MCF 10A (cell line): ENCODE measurements at regions not wholly inside any gene's neighbourhood (a gene's known extent, or its start where the extent isn't known, plus 50 kb on each side); places are given as distances from the start of the nearest gene placed in this dataset.

Experiments used
- BruUV-seq: library from RNA; stranded (reverse); fragments of 400-500 nt; replicated peaks from 2 replicates; lab custom pipeline; 2021; lab: Mats Ljungman, UMichigan
- CTCF ChIA-PET: fragments of 300-600 bp; sonication (Branson Sonifier 250); formaldehyde crosslinking; extraction: SDS; loops from one replicate; lab custom pipeline; 2021; ENCODE audit warnings: antibody characterized with exemption, inconsistent platforms; lab: Yijun Ruan, JAX
- POLR2A ChIA-PET: fragments of 300-600, 350-650 bp; sonication (Branson Sonifier 250); formaldehyde crosslinking; extraction: SDS; loops from one replicate; lab custom pipeline; 2020; ENCODE audit warnings: antibody characterized with exemption, inconsistent platforms; lab: Yijun Ruan, JAX
- DNase-seq: peaks from one replicate; pipeline ENCODE4 v3.0.0-alpha.2; 2018; ENCODE audit not compliant: unreplicated experiment
- H3K27ac Mint-ChIP-seq: one replicate; pipeline ENCODE4 v1.8.0; 2022; ENCODE audit warnings: mild to moderate bottlenecking, low read depth, mixed read lengths; ENCODE audit not compliant: unreplicated experiment
- H3K27me3 Mint-ChIP-seq: one replicate; pipeline ENCODE4 v1.8.0; 2022; ENCODE audit warnings: mixed read lengths; ENCODE audit not compliant: insufficient read depth, unreplicated experiment
- H3K36me3 Mint-ChIP-seq: one replicate; pipeline ENCODE4 v1.8.0; 2022; ENCODE audit warnings: mild to moderate bottlenecking, moderate library complexity, mixed read lengths; ENCODE audit not compliant: insufficient read depth, unreplicated experiment
- H3K4me1 Mint-ChIP-seq: one replicate; pipeline ENCODE4 v1.8.0; 2022; ENCODE audit warnings: mixed read lengths; ENCODE audit not compliant: insufficient read depth, unreplicated experiment
- H3K4me3 Mint-ChIP-seq: one replicate; pipeline ENCODE4 v1.8.0; 2022; ENCODE audit warnings: mild to moderate bottlenecking, moderate library complexity, mixed read lengths; ENCODE audit not compliant: unreplicated experiment
- H3K9me3 Mint-ChIP-seq: one replicate; pipeline ENCODE4 v1.8.0; 2022; ENCODE audit warnings: mixed read lengths; ENCODE audit not compliant: unreplicated experiment
- CTCF ChIP-seq: fragments of 200-600 bp; IDR thresholded peaks from one replicate; pipeline ENCODE4 v1.8.0; 2022; ENCODE audit warnings: antibody characterized with exemption, mild to moderate bottlenecking; ENCODE audit not compliant: unreplicated experiment
- intact Hi-C: fragments of 100-400 bp; cut with micrococcal nuclease; formaldehyde crosslinking; loops from 2 replicates; pipeline ENCODE4 v1.14.1; 2022

- TF ChIP-seq CTCF: no peak
- Mint-ChIP-seq H3K27ac (no peak overlapping the region), H3K36me3 (no peaks in the 10 kb centered on the region), H3K4me3 (no peak overlapping the region), H3K4me1 (no peaks in the 10 kb centered on the region), H3K9me3 (peaks cover 54% of the 10 kb centered on the region), H3K27me3 (no peaks in the 10 kb centered on the region)
- intact Hi-C loops: no loop called here
- no TSS peak for BruUV-seq
- DNase-seq: no peak
- CTCF ChIA-PET: no interaction called here
- POLR2A ChIA-PET: no interaction called here
Observed at GRCh38 chr7:67771846-67772605, 775.4 kb downstream of the TYW1 start.

- ChIA-PET POLR2A (no interaction called here), CTCF (interaction anchor here (0.5 kb wide), 1 partner anchor 403 kb away, joined by 3 read pairs; no protein-coding TSS in a partner anchor)
- intact Hi-C loops: no loop called here
- H3K27ac Mint-ChIP-seq: no peak overlapping the region
- no TSS peak for BruUV-seq
- peaks cover 56% of the 10 kb centered on the region for H3K9me3 Mint-ChIP-seq
- no peak for DNase-seq
- H3K4me1 Mint-ChIP-seq: no peaks in the 10 kb centered on the region
- TF ChIP-seq CTCF: no peak
- H3K4me3 Mint-ChIP-seq: no peak overlapping the region
- H3K36me3 Mint-ChIP-seq: no peaks in the 10 kb centered on the region
- no peaks in the 10 kb centered on the region for H3K27me3 Mint-ChIP-seq
Observed at GRCh38 chr7:67773081-67773480, 776.4 kb downstream of the TYW1 start.

DNA sequence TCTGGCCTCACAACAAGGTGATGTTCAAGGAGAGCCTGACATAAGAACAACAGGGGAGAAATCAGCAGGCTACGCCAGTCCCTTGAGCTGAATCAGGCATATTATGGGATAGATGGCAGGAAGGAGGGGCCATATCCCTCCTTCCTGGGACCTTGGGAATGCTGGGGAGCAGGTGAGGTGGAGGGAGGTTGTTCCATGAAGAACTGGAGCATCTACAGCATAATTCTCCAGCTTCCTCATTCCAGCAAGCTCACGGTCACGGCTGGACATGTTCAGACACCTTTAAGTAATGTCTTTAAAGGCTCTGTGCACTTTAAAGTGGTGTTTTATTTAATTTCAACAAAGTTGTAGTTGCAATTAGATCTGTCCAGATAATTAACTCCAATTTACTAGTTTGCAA is 780.5 kb downstream of the TYW1 start:
- H3K4me3 Mint-ChIP-seq: no peak overlapping the region
- no peak for DNase-seq
- no peaks in the 10 kb centered on the region for H3K36me3 Mint-ChIP-seq
- ChIA-PET CTCF (interaction anchor here (0.6 kb wide), 1 partner anchor 70 kb away, joined by 3 read pairs; no protein-coding TSS in a partner anchor), POLR2A (no interaction called here)
- no peak for TF ChIP-seq CTCF
- H3K9me3 Mint-ChIP-seq: peaks cover 47% of the 10 kb centered on the region
- BruUV-seq: no TSS peak
- H3K27ac Mint-ChIP-seq: no peak overlapping the region
- H3K4me1 Mint-ChIP-seq: no peaks in the 10 kb centered on the region
- intact Hi-C loops: no loop called here
- H3K27me3 Mint-ChIP-seq: no peaks in the 10 kb centered on the region

DNA sequence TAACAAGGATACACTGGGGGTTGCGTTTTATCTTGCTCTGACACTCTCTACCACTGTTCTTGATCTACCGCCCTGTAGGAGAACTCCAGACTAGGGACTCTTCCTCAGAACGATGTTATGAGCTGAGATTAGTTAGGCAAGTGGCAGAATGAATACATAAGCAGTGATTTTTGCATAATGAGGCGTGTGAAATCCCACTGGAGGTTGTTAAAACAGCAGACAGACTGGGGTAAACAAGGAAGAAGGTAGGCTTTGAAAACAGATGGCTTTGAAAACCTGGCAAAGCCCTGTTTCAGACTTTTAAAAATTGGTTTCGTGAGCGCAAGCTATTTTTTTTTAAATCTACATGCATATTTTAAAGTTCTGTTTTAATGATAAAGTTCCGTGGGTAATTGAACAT is 785.2 kb downstream of the TYW1 start:
- Mint-ChIP-seq H3K4me1 (no peaks in the 10 kb centered on the region), H3K36me3 (no peaks in the 10 kb centered on the region), H3K27ac (no peak overlapping the region), H3K9me3 (peaks cover 34% of the 10 kb centered on the region), H3K27me3 (no peaks in the 10 kb centered on the region), H3K4me3 (no peak overlapping the region)
- TF ChIP-seq CTCF: no peak
- CTCF ChIA-PET: no interaction called here
- intact Hi-C loops: no loop called here
- BruUV-seq: no TSS peak
- POLR2A ChIA-PET: no interaction called here
- DNase-seq: no peak
